Heart left ventricle (tissue), 16 donors: ENCODE measurements at regions not wholly inside any gene's neighbourhood (a gene's known extent, or its start where the extent isn't known, plus 50 kb on each side); places are given as distances from the start of the nearest gene placed in this dataset.

Source experiments
- ATAC-seq, 4 donors: fragments of 200-7000 bp; cut with Tn5 transposase; one replicate each; pipeline ENCODE4 v1.9.1; 2020 to 2022; ENCODE audit warnings: moderate library complexity in 4 of 4, mild to moderate bottlenecking in 3 of 4, moderate number of reproducible peaks in 1 of 4
- DNase-seq, 5 donors: peaks; one replicate each; pipeline ENCODE4 v3.0.0-alpha.2; 2020
- H3K27ac ChIP-seq, 12 donors: fragments of 200-600 bp; sonication (generic) in 4 of 12; one replicate each; pipeline versions ENCODE4 v1.5.0 to v1.8.0; 2016 to 2022; ENCODE audit warnings: mild to moderate bottlenecking in 2 of 12
- H3K27me3 ChIP-seq, 9 donors: fragments of 200-600 bp; sonication (generic) in 2 of 9; one replicate each; pipeline versions ENCODE4 v1.5.1 to v1.8.0; 2016 to 2022; ENCODE audit warnings: mild to moderate bottlenecking in 3 of 9
- H3K36me3 ChIP-seq, 9 donors: fragments of 200-600 bp; sonication (generic) in 2 of 9; one replicate each; pipeline versions ENCODE4 v1.5.0 to v1.8.0; 2018 to 2022; ENCODE audit warnings: mild to moderate bottlenecking in 2 of 9
- H3K4me1 ChIP-seq, 12 donors: fragments of 200-600 bp; sonication (generic) in 4 of 12; one replicate each; pipeline versions ENCODE4 v1.5.0 to v1.8.0; 2016 to 2022; ENCODE audit warnings: mild to moderate bottlenecking in 3 of 12
- H3K4me3 ChIP-seq, 12 donors: fragments of 200-600 bp; sonication (generic) in 4 of 12; one replicate each; pipeline versions ENCODE4 v1.5.0 to v1.8.0; 2017 to 2022; ENCODE audit warnings: mild to moderate bottlenecking in 9 of 12, moderate library complexity in 4 of 12
- H3K9me3 ChIP-seq, 12 donors: fragments of 200-600 bp; sonication (generic) in 4 of 12; one replicate each; pipeline versions ENCODE4 v1.5.0 to v1.8.0; 2016 to 2022; ENCODE audit warnings: mild to moderate bottlenecking in 1 of 12
- POLR2A ChIP-seq, 2 donors: fragments of 450-650 bp; IDR thresholded peaks; one replicate each; pipeline ENCODE4 v1.6.1; 2017; ENCODE audit warnings: antibody characterized with exemption in 2 of 2, mild to moderate bottlenecking in 2 of 2, moderate library complexity in 2 of 2
- WGBS, 4 donors: extraction: QIAGEN DNeasy Blood & Tissue Kit in 2 of 4; methylation state at CpG; one replicate each; pipeline versions ENCODE4 v1.1.5 to v1.1.7; 2013 to 2018; 5-methylcytosine and 5-hydroxymethylcytosine counted together
- intact Hi-C, 10 donors: fragments of 100-400 bp; cut with DNase I; formaldehyde crosslinking; loops; one replicate each; pipeline versions ENCODE4 v1.11.1 to v1.14.2; 2022
- TF ChIP-seq, protein P1 (sequence below), 12 donors: fragments of 200-600 bp; sonication (generic) in 4 of 12; IDR thresholded peaks; one replicate each; pipeline versions ENCODE4 v1.5.0 to v1.8.0; 2018 to 2022; ENCODE audit warnings: antibody characterized with exemption in 12 of 12, mild to moderate bottlenecking in 5 of 12
- donor health status: ischemic (EF 13 %, LVEDD 7.1; RV severe dilation, severe dysfunction).
- donor health status: healthy with polysubstance abuse.
- donor health status: DM: no; HTN: yes; CAD: no.
- donor health status: DM: no; HTN: no; CAD: no.
- donor health status: ischemic (EF 25% LVEDD 6.9; RV normal size, moderate dysfunction).
- donor health status: ischemic (EF 25% LVEDD 5.7; RV mildly dilated, moderate dysfunction).
- donor health status: healthy.
- donor health status: DM: yes; HTN: yes; CAD: no.
- donor health status: ischemic (EF 35%, LVEDD 5.7; RV mildly dilated, moderate dysfunction).
- donor health status: nonischemic (EF 11% LVEDD 7.7; RV severe dilation, severe dysfunction).
- donor health status: DM: yes; HTN: yes; CAD: no.
- donor health status: PGD.
- donor health status: ischemic (EF 29% LVEDD 5.4; RV normal size, mild dysfunction).
- donor health status: nonischemic (EF 23%, LVEDD 6.1; RV moderate dilation, normal function).

GRCh38 chr6:19892260-19892659 lies 55.1 kb downstream of the ID4 start:
- peaks cover 0 to 5% (median 0%) of the 10 kb centered on the region in 9 donors for H3K27me3 ChIP-seq
- H3K9me3 ChIP-seq = peaks cover 0 to 5% (median 0%) of the 10 kb centered on the region in 12 donors
- H3K27ac ChIP-seq = no peak overlapping the region
- DNase-seq (no peak), ATAC-seq (no peak)
- intact Hi-C loops = no loop called here
- WGBS, 4 donors = 80 to 94% (median 91%) methylated on average over 9 of the region's 9 CpGs
- no peaks in the 10 kb centered on the region for H3K36me3 ChIP-seq
- no peak for TF ChIP-seq POLR2A (IDR thresholded peaks at IDR 0.05)
- TF ChIP-seq, protein P1, sequence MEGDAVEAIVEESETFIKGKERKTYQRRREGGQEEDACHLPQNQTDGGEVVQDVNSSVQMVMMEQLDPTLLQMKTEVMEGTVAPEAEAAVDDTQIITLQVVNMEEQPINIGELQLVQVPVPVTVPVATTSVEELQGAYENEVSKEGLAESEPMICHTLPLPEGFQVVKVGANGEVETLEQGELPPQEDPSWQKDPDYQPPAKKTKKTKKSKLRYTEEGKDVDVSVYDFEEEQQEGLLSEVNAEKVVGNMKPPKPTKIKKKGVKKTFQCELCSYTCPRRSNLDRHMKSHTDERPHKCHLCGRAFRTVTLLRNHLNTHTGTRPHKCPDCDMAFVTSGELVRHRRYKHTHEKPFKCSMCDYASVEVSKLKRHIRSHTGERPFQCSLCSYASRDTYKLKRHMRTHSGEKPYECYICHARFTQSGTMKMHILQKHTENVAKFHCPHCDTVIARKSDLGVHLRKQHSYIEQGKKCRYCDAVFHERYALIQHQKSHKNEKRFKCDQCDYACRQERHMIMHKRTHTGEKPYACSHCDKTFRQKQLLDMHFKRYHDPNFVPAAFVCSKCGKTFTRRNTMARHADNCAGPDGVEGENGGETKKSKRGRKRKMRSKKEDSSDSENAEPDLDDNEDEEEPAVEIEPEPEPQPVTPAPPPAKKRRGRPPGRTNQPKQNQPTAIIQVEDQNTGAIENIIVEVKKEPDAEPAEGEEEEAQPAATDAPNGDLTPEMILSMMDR (IDR thresholded peaks at IDR 0.05) = no peak
- H3K4me1 ChIP-seq = peaks cover 0 to 3% (median 0%) of the 10 kb centered on the region in 12 donors
- no peak overlapping the region for H3K4me3 ChIP-seq

GRCh38 chr6:19895866-19896692 lies 58.9 kb downstream of the ID4 start:
- DNase-seq (peak in 1 of 5 donors; percentile 8), ATAC-seq (peak in 3 of 4 donors; percentile 38 to 58 (median 41))
- Histone ChIP-seq H3K4me1 (peaks cover 0 to 3% (median 0%) of the 10 kb centered on the region in 12 donors), H3K9me3 (peaks cover 0 to 5% (median 0%) of the 10 kb centered on the region in 12 donors), H3K27ac (peak overlapping the region in 2 of 12 donors; percentile 2 to 26), H3K36me3 (no peaks in the 10 kb centered on the region), H3K27me3 (no peaks in the 10 kb centered on the region), H3K4me3 (no peak overlapping the region)
- intact Hi-C loops = no loop called here
- 50 to 72% (median 63%) methylated on average over 9 of the region's 9 CpGs for WGBS, 4 donors
- no peak for TF ChIP-seq POLR2A (IDR thresholded peaks at IDR 0.05)
- TF ChIP-seq, protein P1 (IDR thresholded peaks at IDR 0.05) = no peak

DNA sequence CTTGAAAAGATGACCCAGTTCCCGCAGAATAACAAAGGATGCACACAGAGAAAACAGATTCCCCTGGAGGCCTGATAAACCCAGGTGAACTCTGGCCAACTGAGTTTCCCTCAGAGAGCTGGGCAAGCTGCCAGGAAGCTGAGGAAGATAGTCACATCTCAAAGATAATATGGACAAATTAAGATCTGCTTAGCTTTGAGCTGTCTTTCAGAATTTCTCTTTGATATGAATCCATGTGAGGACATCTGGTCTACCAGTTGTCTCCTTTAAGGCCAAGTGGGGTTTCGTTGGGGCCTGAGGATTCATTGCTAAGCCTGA lies 59.5 kb downstream of the ID4 start:
- peaks cover 0 to 3% (median 0%) of the 10 kb centered on the region in 12 donors for H3K4me1 ChIP-seq
- no peak for DNase-seq
- TF ChIP-seq, protein P1 (IDR thresholded peaks at IDR 0.05) = no peak
- no peak for TF ChIP-seq POLR2A (IDR thresholded peaks at IDR 0.05)
- peak overlapping the region in 1 of 12 donors; percentile 26 for H3K27ac ChIP-seq
- no peaks in the 10 kb centered on the region for H3K27me3 ChIP-seq
- WGBS, 4 donors = 45 to 59% (median 52%) methylated on average over 2 of the region's 2 CpGs
- ATAC-seq = no peak
- no peak overlapping the region for H3K4me3 ChIP-seq
- no peaks in the 10 kb centered on the region for H3K36me3 ChIP-seq
- peaks cover 0 to 5% (median 0%) of the 10 kb centered on the region in 12 donors for H3K9me3 ChIP-seq
- intact Hi-C loops = no loop called here

DNA sequence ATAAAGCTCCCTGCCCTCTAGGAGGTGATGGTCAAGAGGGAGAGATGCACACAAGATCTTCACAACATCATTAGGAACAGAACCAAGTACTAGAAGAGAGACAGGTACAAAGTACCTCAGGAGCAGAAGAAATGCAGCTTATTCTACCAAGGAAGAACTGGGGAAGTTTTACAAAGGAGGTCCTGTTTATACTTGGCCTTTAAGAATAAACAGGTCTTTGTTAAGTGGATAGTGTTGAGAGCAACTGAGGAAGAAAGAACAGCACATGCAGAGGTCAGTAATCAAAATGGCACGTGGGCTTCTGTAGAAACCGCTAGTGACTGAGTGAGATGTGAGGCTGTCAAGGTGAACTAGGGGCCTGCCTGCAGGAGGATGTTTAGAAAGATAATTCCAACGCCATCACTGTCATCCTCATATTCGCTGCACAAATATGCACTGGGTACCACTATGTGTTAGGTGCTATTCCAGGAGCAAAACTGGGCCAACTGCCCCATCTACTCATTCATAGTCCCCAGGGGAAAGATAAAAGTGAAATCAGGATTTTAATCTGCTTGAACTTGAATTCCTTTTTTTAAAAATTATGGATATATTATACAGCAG lies 61.1 kb downstream of the ID4 start:
- no peak for TF ChIP-seq POLR2A (IDR thresholded peaks at IDR 0.05)
- TF ChIP-seq, protein P1 (IDR thresholded peaks at IDR 0.05) = no peak
- 57 to 67% (median 62%) methylated on average over 4 of the region's 4 CpGs for WGBS, 4 donors
- Histone ChIP-seq H3K4me1 (peaks cover 0 to 3% (median 0%) of the 10 kb centered on the region in 12 donors), H3K4me3 (no peak overlapping the region), H3K27ac (no peak overlapping the region), H3K27me3 (no peaks in the 10 kb centered on the region), H3K36me3 (no peaks in the 10 kb centered on the region), H3K9me3 (peaks cover 0 to 5% (median 0%) of the 10 kb centered on the region in 12 donors)
- intact Hi-C loops = no loop called here
- no peak for ATAC-seq
- no peak for DNase-seq
